NCI-H510A (cell line): ENCODE measurements at regions not wholly inside any gene's neighbourhood (a gene's known extent, or its start where the extent isn't known, plus 50 kb on each side); places are given as distances from the start of the nearest gene placed in this dataset.
"Not testable (repeated sequence)": the region's sequence is repeated elsewhere in the genome, so short reads cannot be mapped to it uniquely, and the experiment has no call there.

Experiments used
- DNase-seq: peaks from one replicate; lab custom pipeline; 2025; lab: John Stamatoyannopoulos, UW

GRCh38 chr22:48729499-48730171 lies 1098.0 kb downstream of the BRD1 start:
- DNase-seq: no peak

GRCh38 chr22:48727454-48728058 lies 1100.1 kb downstream of the BRD1 start:
- no peak for DNase-seq

DNA sequence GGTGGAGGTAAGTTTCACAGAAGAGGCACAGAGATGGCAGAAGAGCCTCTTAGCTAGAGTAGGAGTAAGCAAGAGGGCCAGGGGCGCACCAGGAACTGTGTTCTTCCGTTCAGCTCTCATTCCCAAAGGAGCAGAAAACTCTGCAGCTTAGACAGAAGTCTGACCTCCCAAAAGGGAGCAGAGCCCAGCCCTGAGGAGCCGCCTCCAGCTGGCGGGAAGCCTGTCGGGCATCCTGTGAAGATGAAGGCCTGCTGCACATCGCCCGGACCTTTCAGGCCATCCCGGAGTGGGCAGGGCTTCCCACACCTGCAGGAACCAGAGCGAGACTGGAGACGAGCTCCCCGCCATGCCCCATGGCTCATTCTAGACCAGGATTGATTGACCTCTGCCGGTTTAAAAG lies 1102.8 kb downstream of the BRD1 start:
- no peak for DNase-seq

- DNase-seq: no peak
These were observed 1105.0 kb downstream of the BRD1 start for GRCh38 chr22:48722661-48723060.

DNA sequence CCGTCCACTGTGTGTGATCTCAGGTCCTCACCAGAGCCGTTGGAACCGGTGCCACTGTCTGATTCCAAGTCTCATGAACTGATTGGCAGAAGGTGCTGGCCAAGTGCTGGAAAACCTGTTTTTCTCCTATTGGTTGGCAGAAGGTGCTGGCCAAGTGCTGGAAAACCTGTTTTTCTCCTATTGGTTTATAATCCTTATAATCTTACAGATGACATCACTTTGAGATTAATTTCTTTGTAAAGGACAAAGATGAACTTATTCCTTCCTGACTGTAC lies 1106.3 kb downstream of the BRD1 start:
- no peak for DNase-seq

- no peak for DNase-seq
These were observed 1106.8 kb downstream of the BRD1 start for GRCh38 chr22:48720662-48721394.

GRCh38 chr22:48719978-48720661 lies 1107.6 kb downstream of the BRD1 start:
- DNase-seq: no peak

DNA sequence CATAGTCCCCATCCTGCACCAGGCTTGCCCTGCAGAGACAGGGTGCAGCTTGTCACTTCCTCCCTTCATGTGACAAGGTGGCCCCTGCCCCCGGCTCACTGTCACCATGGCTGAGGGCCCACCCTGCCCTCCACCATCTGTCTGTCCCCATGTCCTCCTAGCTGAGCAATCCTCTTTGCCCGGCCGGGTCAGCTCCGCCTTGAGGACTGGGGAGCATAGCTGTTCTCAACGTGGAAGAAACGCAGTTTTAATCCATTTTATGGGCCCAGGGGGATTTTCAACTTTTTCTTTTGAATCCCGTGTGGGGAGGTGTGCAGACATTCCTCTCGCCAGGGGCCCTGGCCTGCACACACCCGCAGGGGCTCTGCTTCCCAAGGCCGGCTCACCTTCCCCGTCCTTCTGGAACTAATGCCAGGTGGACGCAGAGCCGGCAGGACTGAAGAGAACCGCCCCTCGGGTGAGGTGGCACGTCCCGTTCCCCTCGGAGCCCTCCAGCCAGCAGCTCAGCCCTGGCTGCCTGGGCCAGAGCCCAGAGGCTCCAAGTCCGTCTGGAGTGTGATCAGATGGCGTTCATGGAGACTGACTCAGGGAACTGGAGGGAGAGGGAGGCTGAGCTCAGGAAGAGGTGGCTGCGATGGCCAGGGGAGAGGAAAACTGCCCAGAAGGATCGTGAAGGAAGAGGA lies 1108.7 kb downstream of the BRD1 start:
- no peak for DNase-seq

DNA sequence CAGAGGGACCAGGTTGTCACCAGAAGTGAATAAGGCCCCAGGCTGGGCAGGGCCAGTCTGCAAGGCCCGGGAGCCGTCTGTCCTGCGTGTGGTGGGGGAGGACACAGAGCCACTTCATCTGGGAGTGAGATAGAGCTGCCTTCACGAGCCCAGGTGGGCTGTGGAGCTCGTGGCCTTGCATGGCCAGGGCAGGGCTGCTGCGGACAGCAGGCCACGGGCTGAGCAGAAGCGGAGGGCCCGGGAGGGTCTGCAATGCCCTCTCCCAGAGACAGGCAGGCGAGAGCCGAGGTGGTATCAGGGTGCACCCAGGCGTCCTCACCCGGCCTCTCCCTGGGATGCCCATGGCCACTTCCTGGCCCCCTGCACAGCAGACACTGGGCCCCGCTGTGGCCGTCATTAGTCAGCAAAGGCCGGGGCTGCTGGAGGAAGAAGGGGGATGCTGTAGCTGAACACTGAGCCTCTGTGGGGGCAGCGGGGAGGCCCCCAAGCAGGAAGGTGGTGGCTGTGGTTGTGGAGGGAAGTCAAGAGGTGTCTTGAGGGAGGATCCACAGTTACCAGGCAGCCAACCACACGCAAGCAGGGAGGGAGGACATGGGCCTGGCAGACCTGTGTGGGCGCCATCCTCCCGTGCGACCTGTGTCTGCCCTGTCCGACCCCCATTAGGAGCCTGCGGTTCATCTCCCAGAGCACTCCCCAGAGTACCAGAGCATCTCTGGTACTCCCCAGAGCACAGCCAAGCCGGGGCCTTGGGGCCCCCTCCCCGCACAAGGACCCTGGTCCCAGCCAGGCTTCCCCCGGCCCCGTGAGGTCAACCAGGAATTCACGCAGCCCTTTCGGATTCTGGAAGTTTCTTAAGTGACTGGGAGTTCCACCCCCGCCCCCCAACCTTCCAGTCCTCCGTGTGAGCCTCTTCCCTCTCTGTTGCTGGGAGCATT lies 1109.5 kb downstream of the BRD1 start:
- no peak for DNase-seq

- DNase-seq: no peak
These were observed 1110.4 kb downstream of the BRD1 start for GRCh38 chr22:48717076-48717810.

GRCh38 chr22:48716154-48716553 lies 1111.5 kb downstream of the BRD1 start:
- not testable (repeated sequence) for DNase-seq

- no peak for DNase-seq
These were observed 1112.2 kb downstream of the BRD1 start for GRCh38 chr22:48715511-48715910.

GRCh38 chr22:48714231-48714630 lies 1113.4 kb downstream of the BRD1 start:
- DNase-seq: no peak

DNA sequence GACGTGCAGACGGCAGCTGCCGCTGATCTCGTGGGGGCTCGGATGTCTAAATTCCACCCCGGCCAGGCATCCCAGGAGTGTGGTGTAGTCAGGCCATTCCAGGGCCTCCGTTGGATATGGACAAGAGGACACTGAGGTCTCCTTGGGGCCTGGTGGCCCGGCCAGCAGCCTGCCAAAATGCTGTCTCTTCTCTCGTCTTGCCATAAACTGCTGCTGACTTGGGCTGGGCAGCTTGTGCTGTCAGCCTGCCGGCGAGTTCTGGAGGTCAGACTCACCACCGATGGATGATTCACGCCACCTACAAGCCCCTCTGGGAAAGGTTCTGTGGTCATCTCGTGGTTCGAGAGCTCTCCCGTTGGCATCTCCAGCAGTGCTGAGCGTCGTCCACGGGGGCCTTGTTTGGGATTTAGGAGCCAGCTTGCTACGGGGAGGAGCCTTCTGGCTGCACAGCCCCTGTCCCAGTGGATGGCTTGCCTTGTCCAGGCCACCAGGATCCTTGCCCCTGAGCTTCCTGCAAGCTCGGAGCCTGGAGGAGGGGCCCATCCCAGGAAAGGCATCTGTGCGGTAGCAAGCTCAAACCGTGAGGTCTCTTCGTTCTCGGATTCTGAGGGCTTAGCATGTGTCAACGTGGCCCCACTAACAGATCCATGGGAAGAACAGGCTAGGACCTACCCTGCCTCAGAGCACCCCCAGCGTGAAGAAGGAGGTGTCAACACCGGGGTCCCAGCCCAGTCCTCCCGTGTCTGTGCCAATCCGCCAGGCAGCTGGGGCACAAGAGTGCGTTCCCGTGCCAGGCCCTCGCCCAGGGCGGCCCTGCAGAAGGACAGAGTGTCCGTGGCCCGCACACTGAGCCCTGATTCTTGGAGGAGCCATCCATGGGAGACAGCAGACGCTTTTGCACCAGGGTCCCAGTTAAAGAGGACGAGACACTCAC lies 1114.1 kb downstream of the BRD1 start:
- DNase-seq: no peak

DNA sequence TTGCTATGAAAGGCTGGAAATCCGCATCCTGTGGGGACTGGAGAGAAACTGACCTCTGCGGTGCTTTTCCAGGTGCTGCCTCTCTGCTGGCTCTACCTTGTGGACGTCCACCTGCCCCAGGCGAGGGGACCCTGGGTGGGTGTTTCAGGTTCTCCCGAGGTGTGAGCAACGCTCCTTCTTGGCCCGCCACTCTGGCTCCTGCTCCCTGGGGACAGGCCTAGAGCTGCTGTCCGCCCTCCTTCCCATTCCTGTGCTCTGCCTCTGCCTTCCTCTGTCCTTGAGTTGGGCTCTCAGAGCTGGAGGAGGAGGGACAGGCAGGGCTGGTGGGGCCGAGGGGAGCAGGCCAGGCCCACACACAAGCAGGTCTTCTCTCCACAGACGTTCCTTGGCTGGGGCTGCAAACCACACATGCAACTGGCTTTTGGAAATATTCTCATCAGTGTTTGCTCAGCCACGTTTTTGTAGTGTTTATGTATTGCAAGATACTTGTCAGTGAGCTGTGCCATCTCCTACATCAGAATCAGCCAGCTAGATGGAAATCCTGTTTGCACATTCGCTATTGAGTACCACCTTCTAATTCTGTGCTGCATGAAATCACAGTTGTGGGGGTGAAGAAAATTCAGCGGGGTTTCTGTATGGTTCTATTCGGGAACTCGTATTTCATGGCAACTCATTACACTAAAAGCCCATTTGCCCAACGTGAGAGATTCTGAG lies 1115.0 kb downstream of the BRD1 start:
- DNase-seq: no peak

DNA sequence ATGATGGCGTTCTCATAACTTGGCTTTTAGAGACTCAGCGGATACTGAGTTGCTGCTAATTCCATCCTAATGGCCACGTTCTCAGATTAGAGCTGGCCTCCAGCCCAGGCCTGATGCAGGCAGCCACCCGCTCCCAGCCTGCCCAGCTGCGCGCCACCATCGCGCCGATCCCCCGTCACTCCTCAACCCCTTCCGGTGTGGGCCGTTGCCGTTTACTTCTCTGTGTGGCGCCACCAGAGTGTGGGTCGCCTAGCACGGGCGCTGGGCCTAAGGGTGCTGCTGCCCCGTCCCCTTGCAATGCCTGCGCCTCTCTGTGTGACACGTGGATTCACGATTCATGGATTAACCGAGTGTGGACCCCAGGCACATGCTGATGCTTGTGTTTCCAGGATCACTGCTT lies 1116.0 kb downstream of the BRD1 start:
- no peak for DNase-seq

GRCh38 chr22:48711031-48711431 lies 1116.6 kb downstream of the BRD1 start:
- DNase-seq: no peak

- no peak for DNase-seq
These were observed 1117.3 kb downstream of the BRD1 start for GRCh38 chr22:48710410-48710809.

- no peak for DNase-seq
These were observed 1117.7 kb downstream of the BRD1 start for GRCh38 chr22:48709976-48710375.
